NCI-H1105 (cell line): ENCODE measurements at regions not wholly inside any gene's neighbourhood (a gene's known extent, or its start where the extent isn't known, plus 50 kb on each side); places are given as distances from the start of the nearest gene placed in this dataset.

Source experiments
- DNase-seq: peaks from one replicate; lab custom pipeline; 2025; lab: John Stamatoyannopoulos, UW

DNA sequence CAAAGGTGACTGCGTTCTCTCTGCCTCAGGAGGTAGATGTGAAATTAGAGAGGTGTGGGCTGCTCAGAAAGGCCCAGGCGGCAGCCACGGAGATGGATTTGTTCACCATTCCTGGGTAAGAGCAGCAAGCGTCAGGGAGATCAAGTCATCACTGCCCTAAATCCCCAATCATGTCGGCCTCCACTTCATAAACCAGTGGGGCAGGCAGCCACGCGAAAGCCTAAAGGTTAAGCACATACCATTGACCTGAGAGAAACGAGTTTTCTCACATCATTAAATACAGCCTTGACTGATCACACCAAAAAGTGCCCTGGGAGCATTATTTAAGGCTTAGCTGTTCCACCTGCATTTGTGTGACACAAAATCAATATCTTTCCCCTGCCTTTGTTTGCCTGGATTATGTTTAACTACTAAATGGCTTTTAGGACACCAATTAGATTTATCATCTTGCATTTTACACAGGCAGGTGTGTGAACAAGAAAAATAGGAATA, 50.7 kb upstream of the FOXB1 start:
- peak; percentile 84 for DNase-seq

DNA sequence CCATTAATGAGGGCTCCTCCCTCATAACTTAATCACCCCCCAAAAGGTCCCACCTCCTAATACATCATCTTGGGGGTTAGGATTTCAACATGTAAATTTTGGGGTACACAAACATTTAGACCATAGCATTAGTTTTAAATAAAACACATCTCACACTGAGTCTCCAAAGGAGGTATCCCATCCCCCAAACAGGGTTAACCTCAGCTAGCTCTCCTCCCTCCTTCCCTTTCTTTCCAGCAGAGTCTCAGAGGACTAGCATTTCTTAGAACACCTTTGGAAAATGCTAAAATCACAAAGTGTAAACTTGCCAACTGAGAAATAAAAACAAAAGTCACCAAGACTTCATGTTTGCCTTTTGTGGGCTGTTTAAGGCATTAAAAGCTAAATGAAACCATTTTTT, 51.2 kb upstream of the FOXB1 start:
- DNase-seq: no peak

DNA sequence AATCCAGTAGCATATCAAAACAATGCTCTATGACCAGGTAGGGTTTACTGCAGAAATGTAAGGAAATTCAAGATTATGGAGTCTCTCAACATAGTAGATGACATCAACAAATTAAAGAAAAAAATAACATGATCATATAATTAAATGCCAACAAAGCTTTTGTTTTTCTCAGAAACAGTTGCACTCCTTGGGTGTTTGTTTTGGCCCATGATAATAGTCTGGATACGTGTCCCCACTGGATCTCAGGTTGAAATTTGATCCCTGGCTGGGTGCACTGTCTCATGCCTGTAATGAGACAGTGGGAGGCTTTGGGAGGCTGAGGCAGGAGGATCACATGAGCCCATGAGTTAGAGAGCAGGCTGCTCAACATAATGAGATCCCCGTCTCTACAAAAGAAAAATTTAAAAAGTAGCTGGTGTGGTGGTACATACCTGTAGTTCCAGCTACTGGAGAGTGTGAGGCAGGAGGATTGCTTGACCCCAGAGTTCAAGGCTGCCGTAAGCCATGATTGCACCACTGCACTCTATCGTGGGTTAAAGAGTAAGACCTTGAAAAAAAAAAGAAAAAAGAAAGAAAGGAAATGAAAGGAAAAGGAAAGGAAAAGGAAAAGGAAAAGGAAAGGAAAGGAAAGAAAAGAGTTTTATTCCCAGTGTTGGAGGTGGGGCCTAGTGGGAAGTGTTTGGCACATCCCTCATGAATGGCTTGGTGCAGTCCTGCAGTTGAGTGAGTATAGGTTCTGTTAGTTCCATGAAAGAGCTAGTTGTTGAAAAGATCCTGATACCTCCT, 53.3 kb upstream of the FOXB1 start:
- no peak for DNase-seq

DNA sequence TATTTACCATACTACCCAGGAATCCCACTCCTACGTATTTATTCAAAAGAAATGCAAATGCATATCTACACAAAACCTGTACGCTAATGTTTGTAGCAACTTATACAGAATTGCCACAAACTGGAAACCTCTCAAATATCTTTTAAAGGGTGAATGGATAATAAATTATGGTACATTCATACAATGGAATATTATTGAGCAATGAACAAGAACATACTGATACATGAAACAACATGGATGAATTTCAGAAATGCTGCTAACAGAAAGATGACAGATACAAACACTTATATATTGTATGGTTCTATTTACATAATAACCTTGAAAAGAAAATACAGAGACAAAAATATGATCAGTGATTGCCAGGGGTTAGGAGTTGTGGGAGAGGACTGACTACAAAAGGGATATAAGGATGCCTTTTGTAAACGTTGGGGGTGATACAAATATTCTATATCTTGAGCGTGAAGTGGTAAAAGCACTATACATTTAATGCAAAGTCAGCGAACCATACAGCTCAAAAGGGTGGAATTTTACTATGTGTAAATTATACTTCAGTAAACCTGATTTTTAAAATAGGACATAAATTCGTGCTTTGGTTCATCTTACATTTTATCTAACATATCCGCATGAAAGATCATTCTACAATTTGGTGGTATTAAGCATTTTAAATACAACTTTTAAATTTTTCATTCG, 55.0 kb upstream of the FOXB1 start:
- DNase-seq: no peak

DNA sequence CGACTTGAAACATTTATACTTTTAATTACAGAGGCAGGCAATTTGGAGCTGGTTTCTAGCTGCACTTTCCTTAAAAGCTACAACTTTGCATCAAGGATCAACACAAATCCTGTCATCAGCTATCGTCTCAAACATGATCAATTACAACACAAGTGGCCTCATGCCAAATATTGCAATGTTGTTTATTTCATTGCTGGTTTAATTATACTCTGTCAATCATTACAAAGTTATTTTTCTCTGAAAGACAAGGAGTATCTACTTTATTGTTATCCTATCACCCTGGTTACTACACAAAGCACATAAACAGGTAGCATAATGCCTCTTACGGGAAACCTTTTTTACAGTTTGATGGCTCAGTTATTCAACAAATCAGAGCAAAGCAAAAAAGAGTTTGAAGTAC, 58.0 kb upstream of the FOXB1 start:
- DNase-seq: no peak

DNA sequence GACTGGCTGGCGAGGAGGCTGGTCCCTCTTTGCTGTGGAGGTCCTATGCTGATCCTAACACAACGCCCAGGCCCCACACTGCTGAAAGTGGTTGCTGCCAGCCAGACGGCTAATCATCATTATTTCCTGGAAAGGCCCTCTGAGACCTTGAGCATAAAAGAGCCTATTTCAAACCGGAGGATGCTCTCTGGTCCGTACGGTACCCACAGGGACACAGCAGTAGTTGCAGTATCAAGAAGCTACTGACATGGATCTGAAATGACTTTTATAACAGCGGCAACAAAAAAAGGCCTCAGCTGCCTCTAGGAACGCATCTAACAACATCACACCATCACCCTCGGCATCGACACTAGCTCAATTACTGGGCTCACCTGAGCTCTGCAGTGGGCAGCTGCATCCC, 59.1 kb upstream of the FOXB1 start:
- DNase-seq: no peak

DNA sequence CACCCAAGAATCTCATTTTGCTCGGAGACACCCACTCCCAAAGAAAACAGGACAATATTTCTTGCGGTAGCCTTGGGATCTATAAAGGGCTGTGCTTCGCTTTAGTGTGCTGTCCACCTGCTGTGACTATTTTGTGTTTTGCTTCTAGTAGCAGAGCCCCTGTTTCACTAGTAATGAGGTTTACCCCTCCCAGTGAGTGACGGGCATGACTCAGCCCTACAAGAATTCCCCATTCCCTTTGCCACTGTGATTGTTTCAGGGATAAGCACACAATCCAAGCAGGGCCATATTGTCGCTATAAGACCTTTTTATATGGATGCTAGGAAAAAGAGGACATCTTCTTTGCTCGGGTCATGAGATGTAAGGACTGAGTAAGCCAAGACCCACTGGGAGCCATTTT, 62.5 kb upstream of the FOXB1 start:
- no peak for DNase-seq

DNA sequence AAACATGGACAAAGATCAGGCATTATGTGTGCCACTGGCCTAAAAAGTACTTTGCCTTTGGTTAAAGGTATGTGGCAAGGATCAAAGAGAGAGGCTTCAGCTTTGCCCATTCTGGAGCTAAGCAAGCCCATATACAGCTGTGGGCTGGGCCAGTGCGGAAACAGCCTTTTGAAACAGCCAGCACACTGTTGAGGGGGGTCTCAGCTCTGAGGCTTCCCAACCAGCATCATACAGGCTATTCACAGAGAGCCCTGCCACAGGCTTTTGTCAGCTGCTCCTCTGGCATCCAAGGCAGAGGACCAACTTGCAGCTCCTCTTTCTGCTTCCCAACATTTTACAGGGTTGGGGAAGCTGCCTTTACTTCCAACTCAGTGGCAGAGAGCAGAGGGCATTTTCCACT, 63.2 kb upstream of the FOXB1 start:
- DNase-seq: no peak

DNA sequence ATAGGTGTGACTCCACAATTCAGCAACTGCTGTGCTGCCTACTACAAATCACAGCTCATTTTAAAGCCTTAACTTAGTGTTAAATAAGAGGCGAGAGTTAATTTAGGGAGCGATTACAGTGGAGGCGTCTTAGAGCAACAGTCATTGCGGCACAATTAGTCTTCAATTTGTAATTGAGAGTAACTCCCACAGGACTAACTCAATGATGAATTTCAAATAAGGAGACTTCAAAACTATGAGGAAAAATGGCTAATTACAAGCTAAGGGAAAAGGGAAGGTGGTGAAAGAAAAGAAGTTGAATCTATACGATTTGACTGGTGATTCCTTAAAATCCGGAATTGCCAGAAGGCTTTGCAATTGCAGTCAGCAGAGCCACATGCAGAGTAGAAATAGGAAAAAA, 63.7 kb upstream of the FOXB1 start:
- no peak for DNase-seq

DNA sequence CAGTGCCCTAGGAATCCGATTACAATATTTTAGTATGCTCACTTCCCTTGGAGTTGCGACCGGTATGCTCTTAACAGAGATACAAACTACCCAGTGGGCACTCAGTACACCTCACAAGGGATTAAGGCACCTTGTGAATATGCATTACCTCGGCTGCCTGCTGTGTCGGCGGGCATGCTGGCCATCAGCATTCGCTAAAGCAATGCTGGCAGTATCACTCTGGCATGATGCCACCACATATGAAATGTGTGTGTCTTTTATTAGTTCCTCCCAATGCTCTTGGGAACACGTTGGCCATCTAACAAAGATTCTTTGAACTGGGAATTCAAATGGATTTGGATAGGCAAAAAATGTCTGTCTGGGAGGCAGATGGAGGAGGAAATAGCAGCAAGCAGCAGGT, 67.4 kb upstream of the FOXB1 start:
- DNase-seq: peak; percentile 34

DNA sequence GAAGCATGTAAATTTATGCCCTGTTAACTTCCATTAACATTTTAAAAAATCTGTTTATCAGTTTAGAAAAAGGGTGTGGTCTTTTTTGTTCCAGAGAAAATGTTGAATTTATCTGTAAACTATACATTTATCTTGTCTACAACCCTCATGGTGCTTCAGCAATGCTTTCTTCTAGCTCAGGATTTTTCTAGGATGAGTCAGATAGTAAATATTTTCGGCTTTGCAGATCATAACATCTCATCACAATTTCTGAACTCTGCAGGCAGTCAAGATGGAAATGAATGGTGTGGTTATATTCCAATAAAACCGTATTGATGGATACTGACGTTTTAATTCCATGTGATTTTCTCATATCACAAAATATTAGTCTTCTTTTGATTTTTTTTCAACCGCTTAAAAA, 70.5 kb upstream of the FOXB1 start:
- no peak for DNase-seq

DNA sequence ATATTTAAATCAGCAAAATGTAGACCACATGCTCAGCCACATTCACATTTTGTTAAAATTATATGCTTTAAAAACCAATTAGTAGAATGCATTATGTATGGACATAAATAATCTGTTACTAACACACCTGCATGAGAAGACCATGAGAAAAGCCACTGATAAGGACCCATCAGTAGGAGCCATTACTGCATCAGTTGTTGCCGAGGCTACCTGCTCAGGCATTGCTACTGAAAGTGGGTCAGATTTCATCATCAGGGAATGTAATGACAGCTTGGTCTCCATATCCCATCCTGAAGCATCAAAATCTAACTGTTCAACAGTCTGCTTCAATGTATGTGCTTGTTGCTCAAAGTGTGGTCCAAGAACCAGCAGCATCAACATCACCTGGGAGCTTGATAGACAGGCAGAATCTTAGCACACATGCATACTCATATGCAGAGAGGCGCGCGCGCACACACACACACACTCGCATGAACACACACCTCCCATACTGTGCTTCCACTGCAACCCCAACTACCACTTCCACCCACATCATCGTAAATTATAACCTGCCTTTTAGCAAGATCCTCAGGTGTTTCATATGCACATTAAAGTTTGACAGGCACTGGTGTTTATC, 72.4 kb upstream of the FOXB1 start:
- no peak for DNase-seq

DNA sequence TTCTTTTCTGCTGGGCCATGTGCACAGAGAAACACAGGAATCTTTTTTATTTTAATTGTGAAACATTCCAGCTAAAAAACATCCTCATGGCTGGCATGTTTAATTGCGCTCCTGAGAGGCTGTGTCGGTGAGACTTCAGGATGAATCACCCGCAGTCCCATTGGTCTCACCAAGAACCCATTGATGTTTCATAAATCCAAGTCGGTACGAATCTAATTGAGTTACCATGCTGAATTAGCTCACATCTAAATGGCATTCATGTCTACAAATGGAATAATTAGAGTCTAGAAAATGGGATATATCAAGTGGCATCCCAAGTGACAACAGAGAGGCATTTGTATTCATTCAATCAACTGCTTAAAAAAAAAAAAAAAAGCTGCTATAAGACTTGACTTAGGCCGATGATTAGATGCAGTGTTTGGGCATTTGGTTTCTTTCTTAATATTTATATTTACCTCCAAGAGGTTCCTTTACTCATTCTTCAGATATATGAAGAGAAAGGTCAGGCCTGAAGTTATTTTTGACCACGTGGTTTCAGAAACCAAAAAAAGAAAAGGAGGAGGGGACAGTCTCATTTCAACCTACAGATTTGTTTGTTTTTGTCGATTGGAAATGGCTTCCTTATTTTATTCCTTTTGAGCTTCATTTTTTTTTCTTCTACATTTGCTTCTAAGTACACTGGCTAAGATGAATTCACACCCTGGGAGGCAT, 79.1 kb upstream of the FOXB1 start:
- no peak for DNase-seq

DNA sequence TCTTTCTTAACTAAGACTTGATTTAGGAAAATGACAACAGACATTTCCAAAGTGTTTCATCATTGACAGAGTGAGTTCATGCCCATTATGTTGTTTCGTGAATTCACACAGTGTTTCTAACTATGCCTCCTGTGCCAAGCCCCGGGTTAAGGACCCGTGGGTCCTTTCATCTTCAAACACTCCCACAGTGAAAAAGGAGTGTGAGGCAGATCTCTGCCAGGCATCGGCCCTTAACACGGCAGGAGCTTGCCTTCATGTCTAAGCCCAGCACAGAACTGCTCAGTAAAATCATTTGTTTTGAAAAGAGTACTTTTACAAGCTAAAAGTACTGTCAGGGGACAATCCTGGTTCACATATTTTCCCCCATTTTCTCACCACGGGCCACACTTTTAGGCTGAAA, 80.0 kb upstream of the FOXB1 start:
- no peak for DNase-seq

DNA sequence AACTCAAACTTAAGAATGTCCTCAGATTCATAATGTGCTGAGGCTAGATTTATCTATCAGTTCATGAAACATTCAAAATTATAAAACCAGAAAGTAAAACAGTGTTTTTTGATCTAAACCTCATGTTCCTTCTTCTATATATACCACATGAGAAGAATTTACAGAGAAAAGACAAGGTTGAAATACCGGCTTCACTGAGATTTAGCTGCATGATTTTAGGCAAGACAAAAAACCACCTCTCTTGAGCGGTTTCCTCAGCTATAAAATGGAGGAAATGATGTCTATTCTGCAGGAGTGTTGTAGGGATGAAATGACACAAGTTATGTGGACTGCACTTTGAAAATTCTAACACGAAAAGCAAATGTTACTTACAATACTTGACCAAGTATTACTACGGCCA, 80.6 kb upstream of the FOXB1 start:
- no peak for DNase-seq

DNA sequence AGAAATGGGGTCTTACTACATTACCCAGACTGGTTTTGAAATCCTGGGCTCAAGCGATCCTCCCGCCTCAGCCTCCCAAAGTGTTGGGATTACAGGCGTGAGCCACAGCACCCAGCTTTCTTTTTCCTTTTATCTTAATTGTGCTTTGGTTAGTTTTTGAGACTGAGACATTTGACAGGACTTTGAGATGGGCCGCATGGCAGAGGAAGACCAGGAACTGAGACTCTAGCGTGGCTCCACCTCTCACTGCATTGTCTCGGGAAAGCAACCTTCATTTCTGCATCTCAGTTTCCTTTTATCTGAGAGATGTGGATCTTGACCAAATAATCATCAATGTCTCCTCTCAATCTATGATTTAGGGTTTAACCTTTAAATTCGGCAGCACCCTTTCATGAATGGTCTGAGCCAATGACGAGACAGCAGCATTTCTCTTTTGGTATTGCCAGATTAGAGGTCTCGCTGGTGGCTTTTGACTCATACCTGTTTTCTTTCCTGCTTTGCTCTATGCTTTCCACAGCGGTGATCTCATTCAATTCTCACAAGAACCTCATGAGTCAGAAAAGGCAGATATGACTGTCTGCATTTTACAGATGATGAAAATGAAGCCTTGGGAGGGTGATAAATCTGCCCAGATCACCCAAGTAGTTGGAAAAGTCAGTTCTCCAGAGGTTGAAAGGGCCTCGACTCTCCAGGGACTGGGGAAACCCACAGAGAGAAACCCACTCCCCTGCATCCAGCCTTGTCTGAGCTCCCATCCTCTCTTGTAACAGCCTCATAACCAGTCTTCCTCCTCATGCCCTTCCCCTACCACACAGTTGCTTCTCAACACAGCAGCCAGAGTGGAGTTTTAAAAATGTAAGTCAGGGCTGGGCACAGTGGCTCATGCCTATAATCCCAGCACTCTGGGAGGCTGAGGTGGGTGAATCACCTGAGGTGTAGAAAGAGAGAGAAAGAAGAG, 84.8 kb upstream of the FOXB1 start:
- no peak for DNase-seq

DNA sequence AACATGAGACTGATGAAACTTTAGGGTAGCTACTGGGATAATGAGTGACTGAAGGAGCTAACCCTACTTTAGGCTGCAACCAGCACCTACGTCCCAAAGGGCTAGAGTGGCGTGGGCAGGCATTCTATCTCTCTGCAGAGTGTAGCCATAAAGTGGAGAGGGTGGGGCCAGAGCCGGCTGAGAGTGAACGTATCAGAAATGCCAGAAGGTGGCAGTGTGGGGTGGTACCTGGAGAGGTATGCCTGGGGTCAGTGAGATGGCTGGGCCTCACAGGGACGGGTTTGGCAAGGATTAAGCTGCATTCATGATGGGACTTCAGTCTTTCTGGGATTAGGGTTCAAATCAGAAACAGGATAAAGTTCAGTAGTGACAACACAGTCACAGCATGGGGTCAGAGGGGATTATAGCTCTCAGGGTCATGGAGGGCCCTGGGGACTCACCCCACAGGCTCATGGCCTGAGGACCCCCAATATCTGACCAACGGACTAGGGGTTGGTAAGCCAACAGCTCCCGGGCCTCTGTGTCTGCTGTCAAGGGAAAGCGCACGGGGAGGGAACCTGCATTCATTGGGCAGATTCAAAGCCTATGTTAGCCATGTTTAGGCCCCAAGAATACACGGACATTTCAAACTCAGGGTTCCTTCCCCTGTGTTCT, 86.5 kb upstream of the FOXB1 start:
- DNase-seq: peak; percentile 85

DNA sequence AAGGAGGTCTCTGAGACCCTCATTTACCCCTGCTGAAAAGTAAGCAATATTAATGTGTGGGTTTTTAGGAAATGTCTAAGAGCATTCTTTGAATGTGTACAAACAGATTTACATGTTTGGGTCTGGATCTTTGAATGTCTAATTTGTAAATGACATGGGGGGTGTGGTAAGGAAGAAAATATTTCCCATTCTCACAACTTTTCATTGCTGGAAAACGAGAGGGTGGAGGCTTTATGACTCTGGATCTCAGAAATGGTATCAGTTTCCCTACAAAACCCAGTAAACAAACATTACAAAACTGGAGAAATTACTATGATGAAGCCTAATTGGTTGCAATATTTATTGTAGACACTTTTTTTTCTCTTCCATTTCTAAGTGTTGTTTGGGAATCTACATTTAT, 98.1 kb upstream of the FOXB1 start:
- no peak for DNase-seq

DNA sequence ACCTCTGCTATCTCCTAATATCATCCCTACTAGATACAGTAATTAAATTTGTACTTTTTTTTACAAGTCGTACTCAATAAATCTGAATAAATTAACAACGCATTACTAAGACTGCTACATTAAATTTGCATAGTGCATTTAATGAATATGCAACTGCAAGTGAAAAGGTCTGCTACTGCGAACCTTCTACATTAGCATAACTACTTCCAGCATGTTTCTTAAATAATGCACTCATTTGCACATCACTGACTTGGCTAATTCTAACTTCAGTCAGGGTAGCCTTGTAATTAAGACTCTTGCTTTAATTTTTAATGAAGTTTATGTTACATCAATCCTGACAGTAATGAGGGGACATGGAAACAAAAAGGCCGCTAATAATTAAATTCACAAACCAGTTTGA, 98.9 kb upstream of the FOXB1 start:
- no peak for DNase-seq

DNA sequence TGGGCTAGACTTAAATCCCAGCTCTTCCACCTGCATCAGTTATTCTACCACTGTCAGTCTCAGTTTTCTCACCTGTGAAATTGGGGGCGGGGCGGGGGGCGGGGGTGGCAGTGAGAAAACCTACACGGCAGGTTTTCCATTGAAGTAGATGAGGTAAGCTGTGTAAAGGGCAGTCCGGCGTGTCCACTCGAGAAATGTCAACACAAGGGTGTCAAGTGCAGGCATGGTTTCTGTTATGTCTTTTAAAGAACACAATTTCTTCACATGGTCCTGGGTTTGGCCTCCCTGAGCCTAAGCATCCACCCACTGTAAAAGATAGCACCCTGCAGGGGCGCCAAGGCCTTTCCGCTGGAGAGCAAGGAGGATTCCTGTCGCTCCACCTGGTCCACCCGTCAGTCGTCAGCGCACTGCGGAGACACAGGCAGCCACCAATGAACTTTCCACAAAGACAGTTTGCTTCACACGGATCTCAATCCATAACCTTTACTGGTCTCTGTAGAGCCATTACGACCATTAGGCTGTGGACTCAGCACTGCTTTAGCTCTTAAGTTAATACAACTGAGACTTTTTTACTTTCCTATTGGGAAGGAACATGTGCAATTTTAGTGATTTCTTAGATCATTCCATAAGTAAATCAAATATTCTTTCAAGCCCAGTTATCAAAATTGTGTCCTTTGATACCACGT, 99.5 kb upstream of the FOXB1 start:
- DNase-seq: no peak
